WTC11 (cell line): ENCODE measurements at regions not wholly inside any gene's neighbourhood (a gene's known extent, or its start where the extent isn't known, plus 50 kb on each side); places are given as distances from the start of the nearest gene placed in this dataset.

Experiments used
- ATAC-seq: fragments of 200-7000 bp; cut with Tn5 transposase; 2 replicates; pipeline ENCODE4 v1.10.0; 2021; ENCODE audit warnings: mild to moderate bottlenecking, moderate library complexity
- CTCF ChIA-PET: fragments of 300-600 bp; sonication (Branson Sonifier 250); formaldehyde crosslinking; loops from one replicate; lab custom pipeline; 2021; ENCODE audit warnings: antibody characterized with exemption; lab: Charles Lee
- POLR2A ChIA-PET: fragments of 350-600 bp; sonication (Branson Sonifier 250); formaldehyde crosslinking; loops from one replicate; lab custom pipeline; 2021; ENCODE audit warnings: antibody characterized with exemption; lab: Charles Lee
- DNase-seq: peaks from one replicate; pipeline ENCODE4 v3.0.0; 2021; ENCODE audit warnings: low spot score
- H3K27ac Mint-ChIP-seq: 2 replicates; pipeline ENCODE4 v1.8.0; 2021; ENCODE audit warnings: mixed read lengths
- H3K27me3 Mint-ChIP-seq: 2 replicates; pipeline ENCODE4 v1.8.0; 2021; ENCODE audit warnings: low read depth, mild to moderate bottlenecking, moderate library complexity, mixed read lengths
- H3K36me3 Mint-ChIP-seq: 2 replicates; pipeline ENCODE4 v1.8.0; 2021; ENCODE audit warnings: mixed read lengths
- H3K4me1 Mint-ChIP-seq: 2 replicates; pipeline ENCODE4 v1.8.0; 2022; ENCODE audit warnings: mixed read lengths
- H3K4me3 Mint-ChIP-seq: 2 replicates; pipeline ENCODE4 v1.8.0; 2021; ENCODE audit warnings: mild to moderate bottlenecking, moderate library complexity, mixed read lengths
- H3K9me3 Mint-ChIP-seq: 2 replicates; pipeline ENCODE4 v1.8.0; 2021; ENCODE audit warnings: mixed read lengths
- ESRRA ChIP-seq: sonication (generic); formaldehyde crosslinking; IDR thresholded peaks from 2 replicates; pipeline ENCODE4 v1.8.1; 2022; ENCODE audit warnings: mild to moderate bottlenecking, missing genetic modification reagents, borderline replicate concordance
- GABPB1 ChIP-seq: sonication (generic); formaldehyde crosslinking; IDR thresholded peaks from 2 replicates; pipeline ENCODE4 v1.8.1; 2023; ENCODE audit warnings: mild to moderate bottlenecking, missing genetic modification reagents
- GTF2I ChIP-seq: fragments of 250-450 bp; sonication (Bioruptor Pico); conservative IDR thresholded peaks from 2 replicates; pipeline ENCODE4 v1.4.0; 2021; ENCODE audit warnings: mild to moderate bottlenecking
- HMGA2 ChIP-seq: fragments of 250-450 bp; sonication (Bioruptor Pico); IDR thresholded peaks from 2 replicates; pipeline ENCODE4 v1.4.0; 2021; ENCODE audit warnings: mild to moderate bottlenecking, moderate library complexity
- IRF2 ChIP-seq: sonication (generic); formaldehyde crosslinking; IDR thresholded peaks from 2 replicates; pipeline ENCODE4 v1.8.0; 2022; ENCODE audit warnings: low read depth, missing genetic modification reagents, borderline replicate concordance
- PRRX2 ChIP-seq: fragments of 250-450 bp; sonication (Bioruptor Pico); IDR thresholded peaks from 2 replicates; pipeline ENCODE4 v1.8.0; 2021; ENCODE audit warnings: mild to moderate bottlenecking
- SMAD4 ChIP-seq: sonication (generic); formaldehyde crosslinking; IDR thresholded peaks from 2 replicates; pipeline ENCODE4 v1.8.0; 2022; ENCODE audit warnings: mild to moderate bottlenecking, missing genetic modification reagents
- SP1 ChIP-seq: sonication (generic); formaldehyde crosslinking; conservative IDR thresholded peaks from 2 replicates; pipeline ENCODE4 v1.8.1; 2022; ENCODE audit warnings: missing genetic modification reagents
- TCF7 ChIP-seq: sonication (generic); formaldehyde crosslinking; IDR thresholded peaks from 2 replicates; pipeline ENCODE4 v1.8.0; 2022; ENCODE audit warnings: mild to moderate bottlenecking, low read depth, missing genetic modification reagents, moderate library complexity
- ZNF121 ChIP-seq: sonication (generic); formaldehyde crosslinking; IDR thresholded peaks from 2 replicates; pipeline ENCODE4 v1.8.0; 2023; ENCODE audit warnings: missing genetic modification reagents
- ZNF219 ChIP-seq: sonication (generic); formaldehyde crosslinking; IDR thresholded peaks from 2 replicates; pipeline ENCODE4 v1.8.0; 2023; ENCODE audit warnings: missing genetic modification reagents, mild to moderate bottlenecking, borderline replicate concordance
- ZNF232 ChIP-seq: sonication (generic); formaldehyde crosslinking; IDR thresholded peaks from 2 replicates; pipeline ENCODE4 v1.8.0; 2022; ENCODE audit warnings: mild to moderate bottlenecking, missing genetic modification reagents
- ZNF396 ChIP-seq: fragments of 250-450 bp; sonication (Bioruptor Pico); IDR thresholded peaks from 2 replicates; pipeline ENCODE4 v1.8.0; 2021; ENCODE audit warnings: mild to moderate bottlenecking, moderate library complexity, borderline replicate concordance
- ZNF416 ChIP-seq: fragments of 250-450 bp; sonication (Bioruptor Pico); IDR thresholded peaks from 2 replicates; pipeline ENCODE4 v1.9.0; 2021; ENCODE audit warnings: mild to moderate bottlenecking, inconsistent platforms
- ZNF671 ChIP-seq: fragments of 250-450 bp; sonication (Bioruptor Pico); IDR thresholded peaks from 2 replicates; pipeline ENCODE4 v1.8.0; 2021; ENCODE audit warnings: mild to moderate bottlenecking
- TF ChIP-seq, protein P1 (sequence below): sonication (generic); formaldehyde crosslinking; IDR thresholded peaks from 2 replicates; pipeline ENCODE4 v1.8.1; 2023; ENCODE audit warnings: mild to moderate bottlenecking, missing genetic modification reagents
- TF ChIP-seq, protein P2 (sequence below): sonication (generic); formaldehyde crosslinking; conservative IDR thresholded peaks from 2 replicates; pipeline ENCODE4 v1.8.1; 2023; ENCODE audit warnings: mild to moderate bottlenecking, low read depth, missing genetic modification reagents, moderate library complexity
- TF ChIP-seq, protein P3 (sequence below): sonication (generic); formaldehyde crosslinking; IDR thresholded peaks from 2 replicates; pipeline ENCODE4 v1.8.1; 2023; ENCODE audit warnings: mild to moderate bottlenecking, missing genetic modification reagents, moderate library complexity
- TF ChIP-seq, protein P4 (sequence below): sonication (generic); formaldehyde crosslinking; IDR thresholded peaks from 2 replicates; pipeline ENCODE4 v1.8.0; 2022; ENCODE audit warnings: missing genetic modification reagents
- TF ChIP-seq, protein P5 (sequence below): sonication (generic); formaldehyde crosslinking; IDR thresholded peaks from 2 replicates; pipeline ENCODE4 v1.8.1; 2022; ENCODE audit warnings: mild to moderate bottlenecking, moderate library complexity, missing genetic modification reagents

DNA sequence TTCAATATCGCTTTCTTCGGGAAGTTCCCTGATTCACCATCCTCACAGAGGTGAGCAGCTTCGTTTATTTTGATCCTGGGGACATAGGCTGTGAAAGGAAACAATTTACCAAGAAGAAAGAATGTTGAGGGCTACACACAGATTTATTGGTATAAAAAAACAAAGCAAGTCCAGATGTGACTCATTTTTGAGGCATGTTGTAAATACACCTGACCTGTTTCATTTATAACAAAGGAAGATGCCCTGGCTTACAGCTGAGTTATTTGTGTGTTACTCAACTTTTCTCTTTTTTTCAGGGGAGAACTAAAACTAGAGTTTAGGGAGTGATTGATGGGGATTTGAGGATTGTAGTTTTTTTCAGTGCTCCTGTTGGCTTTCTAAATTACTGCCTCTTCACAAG, 489.5 kb downstream of the CBLN4 start (continued):
- TF ChIP-seq, protein P1, sequence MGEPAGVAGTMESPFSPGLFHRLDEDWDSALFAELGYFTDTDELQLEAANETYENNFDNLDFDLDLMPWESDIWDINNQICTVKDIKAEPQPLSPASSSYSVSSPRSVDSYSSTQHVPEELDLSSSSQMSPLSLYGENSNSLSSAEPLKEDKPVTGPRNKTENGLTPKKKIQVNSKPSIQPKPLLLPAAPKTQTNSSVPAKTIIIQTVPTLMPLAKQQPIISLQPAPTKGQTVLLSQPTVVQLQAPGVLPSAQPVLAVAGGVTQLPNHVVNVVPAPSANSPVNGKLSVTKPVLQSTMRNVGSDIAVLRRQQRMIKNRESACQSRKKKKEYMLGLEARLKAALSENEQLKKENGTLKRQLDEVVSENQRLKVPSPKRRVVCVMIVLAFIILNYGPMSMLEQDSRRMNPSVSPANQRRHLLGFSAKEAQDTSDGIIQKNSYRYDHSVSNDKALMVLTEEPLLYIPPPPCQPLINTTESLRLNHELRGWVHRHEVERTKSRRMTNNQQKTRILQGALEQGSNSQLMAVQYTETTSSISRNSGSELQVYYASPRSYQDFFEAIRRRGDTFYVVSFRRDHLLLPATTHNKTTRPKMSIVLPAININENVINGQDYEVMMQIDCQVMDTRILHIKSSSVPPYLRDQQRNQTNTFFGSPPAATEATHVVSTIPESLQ (CRISPR knock-in tag): no peak
- TF ChIP-seq SMAD4 (CRISPR knock-in tag): no peak
- no peak for TF ChIP-seq ZNF219 (CRISPR knock-in tag)
- TF ChIP-seq ZNF396 (CRISPR knock-in tag): no peak
- TF ChIP-seq HMGA2 (CRISPR knock-in tag): no peak
- TF ChIP-seq GTF2I (CRISPR knock-in tag): no peak
- TF ChIP-seq ZNF232 (CRISPR knock-in tag): no peak
- no peak for TF ChIP-seq ESRRA (CRISPR knock-in tag)

DNA sequence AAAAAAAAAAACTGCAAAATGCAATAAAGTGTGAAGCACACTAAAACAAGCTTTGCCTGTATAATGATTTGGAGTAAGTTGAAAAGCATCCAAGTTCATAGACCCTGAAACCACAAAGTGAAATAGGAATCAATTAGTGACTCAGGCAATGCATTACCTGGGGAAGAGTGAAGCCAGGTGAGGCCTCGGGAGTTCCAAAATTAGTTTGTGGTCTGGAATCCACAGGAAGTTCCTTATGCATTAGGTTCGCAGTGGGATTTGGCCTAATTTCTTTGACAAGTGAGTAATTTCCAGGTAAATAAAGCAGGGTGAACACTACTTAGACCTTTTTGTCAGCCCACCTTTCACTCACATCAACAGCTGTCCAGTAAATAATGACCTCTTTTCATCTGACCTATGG, 490.8 kb downstream of the CBLN4 start:
- Mint-ChIP-seq H3K27ac (no peak overlapping the region), H3K4me1 (no peaks in the 10 kb centered on the region), H3K4me3 (no peak overlapping the region), H3K27me3 (peaks cover 4% of the 10 kb centered on the region), H3K9me3 (peaks cover 82% of the 10 kb centered on the region), H3K36me3 (peaks cover 71% of the 10 kb centered on the region)
- TF ChIP-seq, protein P2, sequence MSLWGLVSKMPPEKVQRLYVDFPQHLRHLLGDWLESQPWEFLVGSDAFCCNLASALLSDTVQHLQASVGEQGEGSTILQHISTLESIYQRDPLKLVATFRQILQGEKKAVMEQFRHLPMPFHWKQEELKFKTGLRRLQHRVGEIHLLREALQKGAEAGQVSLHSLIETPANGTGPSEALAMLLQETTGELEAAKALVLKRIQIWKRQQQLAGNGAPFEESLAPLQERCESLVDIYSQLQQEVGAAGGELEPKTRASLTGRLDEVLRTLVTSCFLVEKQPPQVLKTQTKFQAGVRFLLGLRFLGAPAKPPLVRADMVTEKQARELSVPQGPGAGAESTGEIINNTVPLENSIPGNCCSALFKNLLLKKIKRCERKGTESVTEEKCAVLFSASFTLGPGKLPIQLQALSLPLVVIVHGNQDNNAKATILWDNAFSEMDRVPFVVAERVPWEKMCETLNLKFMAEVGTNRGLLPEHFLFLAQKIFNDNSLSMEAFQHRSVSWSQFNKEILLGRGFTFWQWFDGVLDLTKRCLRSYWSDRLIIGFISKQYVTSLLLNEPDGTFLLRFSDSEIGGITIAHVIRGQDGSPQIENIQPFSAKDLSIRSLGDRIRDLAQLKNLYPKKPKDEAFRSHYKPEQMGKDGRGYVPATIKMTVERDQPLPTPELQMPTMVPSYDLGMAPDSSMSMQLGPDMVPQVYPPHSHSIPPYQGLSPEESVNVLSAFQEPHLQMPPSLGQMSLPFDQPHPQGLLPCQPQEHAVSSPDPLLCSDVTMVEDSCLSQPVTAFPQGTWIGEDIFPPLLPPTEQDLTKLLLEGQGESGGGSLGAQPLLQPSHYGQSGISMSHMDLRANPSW (CRISPR knock-in tag): no peak
- no peak for TF ChIP-seq GABPB1 (CRISPR knock-in tag)
- TF ChIP-seq ZNF121 (CRISPR knock-in tag): no peak
- no peak for TF ChIP-seq SMAD4 (CRISPR knock-in tag)
- TF ChIP-seq, protein P3, sequence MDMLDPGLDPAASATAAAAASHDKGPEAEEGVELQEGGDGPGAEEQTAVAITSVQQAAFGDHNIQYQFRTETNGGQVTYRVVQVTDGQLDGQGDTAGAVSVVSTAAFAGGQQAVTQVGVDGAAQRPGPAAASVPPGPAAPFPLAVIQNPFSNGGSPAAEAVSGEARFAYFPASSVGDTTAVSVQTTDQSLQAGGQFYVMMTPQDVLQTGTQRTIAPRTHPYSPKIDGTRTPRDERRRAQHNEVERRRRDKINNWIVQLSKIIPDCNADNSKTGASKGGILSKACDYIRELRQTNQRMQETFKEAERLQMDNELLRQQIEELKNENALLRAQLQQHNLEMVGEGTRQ (CRISPR knock-in tag): no peak
- no peak for TF ChIP-seq ZNF671
- TF ChIP-seq PRRX2 (CRISPR knock-in tag): no peak
- no peak for TF ChIP-seq TCF7 (CRISPR knock-in tag)
- TF ChIP-seq, protein P4, sequence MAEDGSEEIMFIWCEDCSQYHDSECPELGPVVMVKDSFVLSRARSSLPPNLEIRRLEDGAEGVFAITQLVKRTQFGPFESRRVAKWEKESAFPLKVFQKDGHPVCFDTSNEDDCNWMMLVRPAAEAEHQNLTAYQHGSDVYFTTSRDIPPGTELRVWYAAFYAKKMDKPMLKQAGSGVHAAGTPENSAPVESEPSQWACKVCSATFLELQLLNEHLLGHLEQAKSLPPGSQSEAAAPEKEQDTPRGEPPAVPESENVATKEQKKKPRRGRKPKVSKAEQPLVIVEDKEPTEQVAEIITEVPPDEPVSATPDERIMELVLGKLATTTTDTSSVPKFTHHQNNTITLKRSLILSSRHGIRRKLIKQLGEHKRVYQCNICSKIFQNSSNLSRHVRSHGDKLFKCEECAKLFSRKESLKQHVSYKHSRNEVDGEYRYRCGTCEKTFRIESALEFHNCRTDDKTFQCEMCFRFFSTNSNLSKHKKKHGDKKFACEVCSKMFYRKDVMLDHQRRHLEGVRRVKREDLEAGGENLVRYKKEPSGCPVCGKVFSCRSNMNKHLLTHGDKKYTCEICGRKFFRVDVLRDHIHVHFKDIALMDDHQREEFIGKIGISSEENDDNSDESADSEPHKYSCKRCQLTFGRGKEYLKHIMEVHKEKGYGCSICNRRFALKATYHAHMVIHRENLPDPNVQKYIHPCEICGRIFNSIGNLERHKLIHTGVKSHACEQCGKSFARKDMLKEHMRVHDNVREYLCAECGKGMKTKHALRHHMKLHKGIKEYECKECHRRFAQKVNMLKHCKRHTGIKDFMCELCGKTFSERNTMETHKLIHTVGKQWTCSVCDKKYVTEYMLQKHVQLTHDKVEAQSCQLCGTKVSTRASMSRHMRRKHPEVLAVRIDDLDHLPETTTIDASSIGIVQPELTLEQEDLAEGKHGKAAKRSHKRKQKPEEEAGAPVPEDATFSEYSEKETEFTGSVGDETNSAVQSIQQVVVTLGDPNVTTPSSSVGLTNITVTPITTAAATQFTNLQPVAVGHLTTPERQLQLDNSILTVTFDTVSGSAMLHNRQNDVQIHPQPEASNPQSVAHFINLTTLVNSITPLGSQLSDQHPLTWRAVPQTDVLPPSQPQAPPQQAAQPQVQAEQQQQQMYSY (CRISPR knock-in tag): no peak
- TF ChIP-seq SP1 (CRISPR knock-in tag): no peak
- TF ChIP-seq, protein P5, sequence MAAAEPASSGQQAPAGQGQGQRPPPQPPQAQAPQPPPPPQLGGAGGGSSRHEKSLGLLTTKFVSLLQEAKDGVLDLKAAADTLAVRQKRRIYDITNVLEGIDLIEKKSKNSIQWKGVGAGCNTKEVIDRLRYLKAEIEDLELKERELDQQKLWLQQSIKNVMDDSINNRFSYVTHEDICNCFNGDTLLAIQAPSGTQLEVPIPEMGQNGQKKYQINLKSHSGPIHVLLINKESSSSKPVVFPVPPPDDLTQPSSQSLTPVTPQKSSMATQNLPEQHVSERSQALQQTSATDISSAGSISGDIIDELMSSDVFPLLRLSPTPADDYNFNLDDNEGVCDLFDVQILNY (CRISPR knock-in tag): no peak
- no peak for TF ChIP-seq ESRRA (CRISPR knock-in tag)
- TF ChIP-seq IRF2 (CRISPR knock-in tag): no peak
- TF ChIP-seq ZNF416 (CRISPR knock-in tag): no peak
- ATAC-seq: no peak
- POLR2A ChIA-PET: no interaction called here
- DNase-seq: no peak
- CTCF ChIA-PET: no interaction called here
